GM13976 (cell line): ENCODE measurements at regions not wholly inside any gene's neighbourhood (a gene's known extent, or its start where the extent isn't known, plus 50 kb on each side); places are given as distances from the start of the nearest gene placed in this dataset.

Source experiments
- DNase-seq: peaks from one replicate; pipeline ENCODE4 v3.0.0; 2012; ENCODE audit warnings: low spot score
- in situ Hi-C: fragments of 300-500 bp; cut with MboI; formaldehyde crosslinking; loops from one replicate; pipeline ENCODE4 v1.12.0; 2022; ENCODE audit warnings: low sequenced_read_pairs, mixed read lengths, inconsistent platforms; ENCODE audit not compliant: unreplicated experiment
- TF ChIP-seq, protein P1 (sequence below): IDR thresholded peaks from 2 replicates; pipeline ENCODE4 v1.5.1; 2012; ENCODE audit warnings: borderline replicate concordance, mild to moderate bottlenecking; ENCODE audit not compliant: insufficient read depth; ENCODE audit errors: extremely low read depth, missing control alignments, control extremely low read depth

DNA sequence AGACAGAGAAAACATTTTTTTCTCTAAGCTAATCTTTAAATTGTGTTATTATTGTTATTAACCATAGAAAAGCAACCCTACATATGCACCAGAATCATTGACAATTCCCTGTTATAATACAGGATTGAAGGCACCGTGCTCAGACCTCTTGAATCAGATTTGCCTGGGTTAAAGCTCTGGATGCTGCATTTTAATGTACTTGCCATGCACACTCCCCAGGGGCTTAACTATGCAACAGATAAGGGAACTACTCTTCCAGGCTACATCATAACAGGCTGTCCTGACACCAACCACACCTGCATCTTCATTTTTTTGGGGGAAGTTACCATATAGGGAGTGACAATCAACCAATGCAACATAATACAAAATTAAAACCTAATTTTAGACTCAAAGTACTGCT is 1187.6 kb upstream of the CDH8 start:
- DNase-seq = no peak
- in situ Hi-C loops = no loop called here
- TF ChIP-seq, protein P1, sequence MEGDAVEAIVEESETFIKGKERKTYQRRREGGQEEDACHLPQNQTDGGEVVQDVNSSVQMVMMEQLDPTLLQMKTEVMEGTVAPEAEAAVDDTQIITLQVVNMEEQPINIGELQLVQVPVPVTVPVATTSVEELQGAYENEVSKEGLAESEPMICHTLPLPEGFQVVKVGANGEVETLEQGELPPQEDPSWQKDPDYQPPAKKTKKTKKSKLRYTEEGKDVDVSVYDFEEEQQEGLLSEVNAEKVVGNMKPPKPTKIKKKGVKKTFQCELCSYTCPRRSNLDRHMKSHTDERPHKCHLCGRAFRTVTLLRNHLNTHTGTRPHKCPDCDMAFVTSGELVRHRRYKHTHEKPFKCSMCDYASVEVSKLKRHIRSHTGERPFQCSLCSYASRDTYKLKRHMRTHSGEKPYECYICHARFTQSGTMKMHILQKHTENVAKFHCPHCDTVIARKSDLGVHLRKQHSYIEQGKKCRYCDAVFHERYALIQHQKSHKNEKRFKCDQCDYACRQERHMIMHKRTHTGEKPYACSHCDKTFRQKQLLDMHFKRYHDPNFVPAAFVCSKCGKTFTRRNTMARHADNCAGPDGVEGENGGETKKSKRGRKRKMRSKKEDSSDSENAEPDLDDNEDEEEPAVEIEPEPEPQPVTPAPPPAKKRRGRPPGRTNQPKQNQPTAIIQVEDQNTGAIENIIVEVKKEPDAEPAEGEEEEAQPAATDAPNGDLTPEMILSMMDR = no peak

DNA sequence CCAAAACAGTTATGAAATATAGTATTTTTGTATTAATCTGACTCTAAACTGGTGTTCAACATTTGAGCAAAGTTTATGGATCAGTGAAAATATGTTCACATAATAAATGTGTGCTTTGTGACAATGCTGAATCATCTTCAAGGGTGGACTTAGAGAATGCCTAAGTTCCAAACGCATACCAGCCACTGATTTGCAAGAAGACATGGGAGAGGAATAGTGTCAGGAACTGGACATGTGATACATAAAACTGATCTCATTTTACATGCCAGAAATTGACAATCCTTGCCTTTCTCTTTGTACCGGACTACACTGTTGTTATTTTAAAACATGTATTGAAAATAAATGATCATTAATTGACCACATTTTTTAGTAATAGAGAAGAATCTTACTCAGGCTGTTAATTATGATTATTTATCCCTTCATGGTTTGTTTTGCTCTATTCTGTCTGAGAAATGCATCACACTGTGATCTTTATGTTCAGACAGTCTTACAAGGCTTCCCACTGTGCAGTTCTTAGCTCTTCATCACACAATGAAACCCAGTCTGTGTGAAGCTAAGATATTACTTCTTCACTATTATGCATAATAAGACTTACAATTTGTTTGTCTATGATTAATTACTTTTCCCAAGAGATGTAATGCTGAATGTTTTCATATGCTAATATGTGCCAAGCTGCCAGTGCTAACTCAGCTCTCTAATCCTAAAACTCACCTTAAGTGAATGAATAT is 1180.6 kb upstream of the CDH8 start:
- DNase-seq = no peak
- TF ChIP-seq, protein P1 = no peak
- in situ Hi-C loops = no loop called here

DNA sequence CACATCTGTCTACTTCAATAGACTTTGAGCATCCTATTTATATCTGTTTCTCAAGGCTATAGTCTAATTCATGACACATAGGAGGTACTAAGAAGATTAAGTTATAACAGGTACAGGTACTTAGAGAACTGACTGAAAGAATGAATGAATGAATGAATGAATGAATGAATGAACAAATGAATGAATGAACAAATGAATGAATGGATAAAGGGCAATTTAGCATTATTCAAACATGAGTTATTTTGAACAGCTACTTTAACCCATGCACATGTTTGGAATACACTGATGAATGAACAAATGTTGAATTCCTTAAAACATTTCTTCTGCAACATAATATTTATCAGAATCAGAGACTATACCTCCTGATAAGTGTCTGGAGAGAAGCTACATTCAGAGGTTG is 1165.6 kb upstream of the CDH8 start:
- in situ Hi-C loops = no loop called here
- TF ChIP-seq, protein P1 = no peak
- DNase-seq = no peak

DNA sequence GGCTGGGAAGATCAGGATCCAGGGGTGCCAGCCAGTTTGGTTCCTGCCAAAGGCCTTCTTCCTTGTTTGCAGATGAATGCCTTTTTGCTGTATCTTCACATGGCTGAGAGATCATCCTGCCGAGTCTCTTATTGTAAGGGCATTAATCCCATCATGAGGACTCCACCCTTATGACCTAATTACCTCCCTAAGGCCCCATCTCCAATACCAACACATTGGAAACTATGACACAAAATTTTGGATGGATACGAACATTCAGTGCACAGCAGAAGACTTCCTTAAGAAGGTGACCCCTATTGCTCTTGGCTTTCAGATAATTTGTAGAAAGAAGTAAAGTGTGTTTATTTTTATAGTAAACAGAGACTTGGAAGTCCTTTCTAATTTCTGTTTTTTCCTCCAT is 1164.7 kb upstream of the CDH8 start:
- in situ Hi-C loops = no loop called here
- no peak for DNase-seq
- TF ChIP-seq, protein P1 = no peak

DNA sequence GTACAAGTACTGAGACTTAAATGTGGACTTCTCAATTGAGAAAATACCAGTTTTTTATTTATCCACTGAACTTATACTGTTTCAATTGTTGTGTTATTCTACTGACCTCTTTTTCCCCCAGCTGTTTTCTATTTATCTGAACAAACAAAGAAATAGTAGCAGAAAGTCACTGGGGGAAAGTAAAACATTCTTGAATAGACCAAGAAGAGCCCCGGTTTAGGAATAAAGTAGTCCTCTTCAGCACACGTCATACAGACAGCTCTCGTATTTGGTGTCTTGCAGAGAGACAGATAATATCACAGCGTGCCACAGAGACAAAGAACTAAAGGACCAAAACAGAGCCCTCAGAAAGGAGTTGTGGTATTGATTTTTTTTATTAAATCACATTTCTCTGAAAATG is 1159.1 kb upstream of the CDH8 start:
- DNase-seq = no peak
- TF ChIP-seq, protein P1 = no peak
- in situ Hi-C loops = no loop called here

DNA sequence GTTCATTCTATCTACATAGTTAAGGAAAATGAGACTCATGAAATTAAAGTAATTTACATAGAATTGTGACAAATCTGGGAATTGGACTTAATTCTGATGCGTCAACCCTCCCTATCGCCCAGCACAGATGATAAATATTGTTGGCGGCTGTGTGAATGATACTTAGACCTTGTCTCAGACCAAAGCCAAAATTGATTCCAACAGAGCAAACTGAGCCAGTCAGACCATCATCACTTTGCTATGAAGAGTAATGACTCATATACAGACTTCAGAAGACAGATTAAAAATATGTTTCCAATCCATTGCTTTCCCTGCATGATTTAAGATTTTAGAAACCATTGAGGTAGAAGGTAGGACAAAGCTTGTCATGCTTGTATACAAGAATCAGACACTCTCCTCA is 1156.7 kb upstream of the CDH8 start:
- DNase-seq = no peak
- TF ChIP-seq, protein P1 = no peak
- in situ Hi-C loops = no loop called here
